ENCODE measurements at regions not wholly inside any gene's neighbourhood (a gene's known extent, or its start where the extent isn't known, plus 50 kb on each side); places are given as distances from the start of the nearest gene placed in this dataset.

DNA sequence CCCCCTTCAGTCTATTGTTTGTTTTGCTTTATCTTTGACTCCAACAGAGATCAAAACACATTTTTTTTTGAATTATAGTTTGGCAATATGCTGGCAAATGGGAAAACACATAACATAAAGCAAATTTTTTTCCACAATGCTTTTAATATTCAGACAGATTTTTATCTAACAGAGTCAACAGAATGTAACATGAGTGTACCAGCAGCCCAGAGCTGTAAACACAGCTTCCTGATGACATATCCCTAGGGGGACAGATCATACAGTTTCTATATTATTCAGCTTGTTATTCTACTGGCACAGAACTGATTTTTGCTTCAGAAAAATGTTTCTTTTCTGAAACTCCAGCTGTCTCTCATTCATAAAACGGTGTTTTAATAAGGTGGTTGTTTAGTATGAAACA, 168.8 kb downstream of the OLFM4 start:
- TF ChIP-seq CTCF (IDR thresholded peaks at IDR 0.05; ENCODE audit: unreplicated experiment): no peak
- ChIA-PET POLR2A (no interaction called here), CTCF (interaction anchor here (0.6 to 2.5 kb wide), 7 partner anchors 8 to 588 kb away, joined by 3 to 11 read pairs (median 4); no protein-coding TSS in a partner anchor)
- Mint-ChIP-seq H3K4me1 (ENCODE audit: insufficient read depth, unreplicated experiment) (no peaks in the 10 kb centered on the region), H3K4me3 (ENCODE audit: unreplicated experiment) (no peak overlapping the region), H3K9me3 (ENCODE audit: unreplicated experiment) (no peaks in the 10 kb centered on the region), H3K27me3 (ENCODE audit: insufficient read depth, unreplicated experiment) (no peaks in the 10 kb centered on the region), H3K27ac (ENCODE audit: low read depth, unreplicated experiment) (no peak overlapping the region), H3K36me3 (ENCODE audit: insufficient read depth, unreplicated experiment) (no peaks in the 10 kb centered on the region)
- no peak for DNase-seq (ENCODE audit: unreplicated experiment)
- intact Hi-C loops (cut with micrococcal nuclease): loop anchor here (10.0 kb wide), 2 partner anchors 333 to 593 kb away; no protein-coding TSS in a partner anchor
- no TSS peak for BruUV-seq (replicated peaks)

GRCh38 chr13:53198017-53198416, 169.4 kb downstream of the OLFM4 start:
- DNase-seq (ENCODE audit: unreplicated experiment): peak; percentile 22
- POLR2A ChIA-PET: no interaction called here
- H3K4me3 Mint-ChIP-seq (ENCODE audit: unreplicated experiment): no peak overlapping the region
- H3K4me1 Mint-ChIP-seq (ENCODE audit: insufficient read depth, unreplicated experiment): no peaks in the 10 kb centered on the region
- intact Hi-C loops (cut with micrococcal nuclease): loop anchor here (10.0 kb wide), 2 partner anchors 333 to 593 kb away; no protein-coding TSS in a partner anchor
- H3K27ac Mint-ChIP-seq (ENCODE audit: low read depth, unreplicated experiment): no peak overlapping the region
- BruUV-seq (replicated peaks): no TSS peak
- no peak for TF ChIP-seq CTCF (IDR thresholded peaks at IDR 0.05; ENCODE audit: unreplicated experiment)
- no peaks in the 10 kb centered on the region for H3K27me3 Mint-ChIP-seq (ENCODE audit: insufficient read depth, unreplicated experiment)
- CTCF ChIA-PET: interaction anchor here (0.6 to 2.5 kb wide), 11 partner anchors 8 to 589 kb away, joined by 3 to 11 read pairs (median 4); no protein-coding TSS in a partner anchor
- no peaks in the 10 kb centered on the region for H3K36me3 Mint-ChIP-seq (ENCODE audit: insufficient read depth, unreplicated experiment)
- H3K9me3 Mint-ChIP-seq (ENCODE audit: unreplicated experiment): no peaks in the 10 kb centered on the region

DNA sequence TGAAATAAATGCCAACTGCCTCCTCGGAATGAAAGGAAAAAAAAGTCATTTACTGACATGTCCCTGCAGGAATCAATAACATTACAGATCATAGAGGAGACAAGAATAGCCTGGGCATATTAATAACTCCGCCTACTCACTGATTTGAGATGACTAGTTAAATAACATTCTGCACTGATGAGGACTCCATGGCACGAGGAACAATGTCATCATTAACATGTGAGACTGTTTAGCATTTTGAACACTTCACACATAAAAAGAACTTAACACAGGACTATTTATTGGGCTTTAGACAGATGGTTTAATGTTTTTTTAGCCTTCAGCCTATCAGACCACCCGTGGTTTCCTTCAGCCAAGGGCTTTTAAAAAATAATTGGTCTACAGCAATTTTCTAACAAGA, 170.1 kb downstream of the OLFM4 start:
- H3K4me1 Mint-ChIP-seq (ENCODE audit: insufficient read depth, unreplicated experiment): no peaks in the 10 kb centered on the region
- CTCF ChIA-PET: interaction anchor here (0.6 to 2.5 kb wide), 5 partner anchors 8 to 334 kb away, joined by 3 to 11 read pairs (median 5); no protein-coding TSS in a partner anchor
- POLR2A ChIA-PET: no interaction called here
- no peak for DNase-seq (ENCODE audit: unreplicated experiment)
- H3K36me3 Mint-ChIP-seq (ENCODE audit: insufficient read depth, unreplicated experiment): no peaks in the 10 kb centered on the region
- no peak overlapping the region for H3K27ac Mint-ChIP-seq (ENCODE audit: low read depth, unreplicated experiment)
- BruUV-seq (replicated peaks): no TSS peak
- no peak overlapping the region for H3K4me3 Mint-ChIP-seq (ENCODE audit: unreplicated experiment)
- H3K27me3 Mint-ChIP-seq (ENCODE audit: insufficient read depth, unreplicated experiment): no peaks in the 10 kb centered on the region
- H3K9me3 Mint-ChIP-seq (ENCODE audit: unreplicated experiment): no peaks in the 10 kb centered on the region
- intact Hi-C loops (cut with micrococcal nuclease): loop anchor here (10.0 kb wide), 2 partner anchors 334 to 594 kb away; no protein-coding TSS in a partner anchor
- no peak for TF ChIP-seq CTCF (IDR thresholded peaks at IDR 0.05; ENCODE audit: unreplicated experiment)

DNA sequence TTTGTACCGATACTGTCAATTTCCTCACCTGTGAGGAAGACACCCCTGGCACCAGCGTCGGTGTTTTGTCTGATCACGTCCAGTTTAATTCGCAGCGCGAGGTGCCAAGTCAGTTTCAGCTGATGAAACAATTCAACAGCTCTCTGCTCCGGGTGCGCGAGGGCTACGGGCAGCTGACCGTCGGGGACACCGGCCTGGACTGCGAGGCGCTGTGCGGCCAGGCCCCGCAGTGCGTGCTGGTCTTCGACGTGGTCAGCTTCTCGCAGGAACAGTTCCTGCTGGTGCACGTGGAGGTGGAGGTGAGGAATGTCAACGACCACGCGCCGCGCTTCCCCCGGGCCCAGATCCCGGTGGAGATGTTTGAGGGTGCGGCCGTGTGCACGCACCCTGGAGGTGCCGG, 171.5 kb downstream of the OLFM4 start:
- Mint-ChIP-seq H3K9me3 (ENCODE audit: unreplicated experiment) (no peaks in the 10 kb centered on the region), H3K27me3 (ENCODE audit: insufficient read depth, unreplicated experiment) (no peaks in the 10 kb centered on the region), H3K36me3 (ENCODE audit: insufficient read depth, unreplicated experiment) (no peaks in the 10 kb centered on the region), H3K4me1 (ENCODE audit: insufficient read depth, unreplicated experiment) (peaks cover 4% of the 10 kb centered on the region), H3K27ac (ENCODE audit: low read depth, unreplicated experiment) (no peak overlapping the region), H3K4me3 (ENCODE audit: unreplicated experiment) (no peak overlapping the region)
- no TSS peak for BruUV-seq (replicated peaks)
- DNase-seq (ENCODE audit: unreplicated experiment): no peak
- ChIA-PET POLR2A (no interaction called here), CTCF (interaction anchor here (2.0 kb wide), 2 partner anchors 12 to 232 kb away, joined by 4 to 7 read pairs; no protein-coding TSS in a partner anchor)
- TF ChIP-seq CTCF (IDR thresholded peaks at IDR 0.05; ENCODE audit: unreplicated experiment): no peak
- intact Hi-C loops (cut with micrococcal nuclease): no loop called here

Measured in MCF 10A (cell line).